Neuronal stem cell (in vitro differentiated cells): ENCODE measurements at regions not wholly inside any gene's neighbourhood (a gene's known extent, or its start where the extent isn't known, plus 50 kb on each side); places are given as distances from the start of the nearest gene placed in this dataset.
"Not testable (repeated sequence)": the region's sequence is repeated elsewhere in the genome, so short reads cannot be mapped to it uniquely, and the experiment has no call there.

ENCODE experiments used
- DNase-seq: peaks from one replicate; pipeline ENCODE4 v3.0.0-alpha.2; 2013; ENCODE audit warnings: low spot score
- H2AFZ ChIP-seq: one replicate; pipeline ENCODE4 v1.6.1; 2013; ENCODE audit warnings: mild to moderate bottlenecking, low read length, inconsistent platforms
- H2AK5ac ChIP-seq: 2 replicates; pipeline ENCODE4 v1.6.1; 2013; ENCODE audit warnings: low read depth, mild to moderate bottlenecking, inconsistent platforms, low read length, moderate library complexity, mixed read lengths
- H2BK120ac ChIP-seq: 2 replicates; pipeline ENCODE4 v1.6.1; 2013; ENCODE audit warnings: low read depth, mild to moderate bottlenecking, inconsistent platforms, low read length, moderate library complexity, mixed read lengths
- H2BK12ac ChIP-seq: one replicate; pipeline ENCODE4 v1.6.1; 2013; ENCODE audit warnings: low read length, inconsistent platforms
- H2BK15ac ChIP-seq: 2 replicates; pipeline ENCODE4 v1.6.1; 2013; ENCODE audit warnings: mild to moderate bottlenecking, low read length, inconsistent platforms, mixed read lengths
- H2BK5ac ChIP-seq: one replicate; pipeline ENCODE4 v1.6.1; 2013; ENCODE audit warnings: inconsistent platforms, mild to moderate bottlenecking, low read length, moderate library complexity
- H3K14ac ChIP-seq: one replicate; pipeline ENCODE4 v1.6.1; 2013; ENCODE audit warnings: low read length, inconsistent platforms
- H3K18ac ChIP-seq: 2 replicates; pipeline ENCODE4 v1.6.1; 2013; ENCODE audit warnings: low read length, inconsistent platforms
- H3K23ac ChIP-seq: 2 replicates; pipeline ENCODE4 v1.6.1; 2013; ENCODE audit warnings: low read depth, mild to moderate bottlenecking, mixed read lengths, low read length, inconsistent platforms; ENCODE audit not compliant: poor library complexity
- H3K27ac ChIP-seq: replicated peaks from 3 replicates; pipeline ENCODE4 v1.5.1; 2013; ENCODE audit warnings: low read length, inconsistent platforms
- H3K27me3 ChIP-seq, 3 experiments: 2 replicates each; pipeline ENCODE4 v1.6.1; 2013; ENCODE audit warnings: low read length in 3 of 3, mild to moderate bottlenecking in 2 of 3, inconsistent platforms in 1 of 3, low read depth in 1 of 3, mixed read lengths in 1 of 3, moderate library complexity in 1 of 3; ENCODE audit not compliant: control insufficient read depth in 3 of 3, insufficient read depth in 3 of 3
- H3K36me3 ChIP-seq, 2 donors: replicated peaks in 1 of 2; 2 replicates each; pipeline ENCODE4 v1.6.1; 2013; ENCODE audit warnings: low read length in 2 of 2; ENCODE audit not compliant: control insufficient read depth in 2 of 2, insufficient read depth in 2 of 2
- H3K4ac ChIP-seq: 2 replicates; pipeline ENCODE4 v1.6.1; 2013; ENCODE audit warnings: inconsistent platforms, mild to moderate bottlenecking, low read length, moderate library complexity
- H3K4me1 ChIP-seq, 2 donors: 1 replicate in 1 of 2; 2 replicates in 1 of 2; pipeline ENCODE4 v1.6.1; 2013; ENCODE audit warnings: low read length in 2 of 2, low read depth in 1 of 2; ENCODE audit not compliant: control insufficient read depth in 2 of 2, insufficient read depth in 1 of 2
- H3K4me2 ChIP-seq: one replicate; pipeline ENCODE4 v1.6.1; 2013; ENCODE audit warnings: mild to moderate bottlenecking, low read length, inconsistent platforms; ENCODE audit not compliant: insufficient read depth, poor library complexity, severe bottlenecking
- H3K4me3 ChIP-seq, 2 donors: 2 replicates each; pipeline ENCODE4 v1.5.1; 2013; ENCODE audit warnings: low read length in 2 of 2, mild to moderate bottlenecking in 2 of 2, inconsistent platforms in 1 of 2, moderate library complexity in 1 of 2
- H3K79me1 ChIP-seq: one replicate; pipeline ENCODE4 v1.6.1; 2013; ENCODE audit warnings: low read depth, mild to moderate bottlenecking, inconsistent platforms, low read length, moderate library complexity
- H3K9ac ChIP-seq: one replicate; pipeline ENCODE4 v1.6.1; 2013; ENCODE audit warnings: mild to moderate bottlenecking, low read depth, low read length, inconsistent platforms; ENCODE audit not compliant: poor library complexity
- H3K9me3 ChIP-seq, 2 donors: replicated peaks in 1 of 2; 2 replicates each; pipeline versions ENCODE3 to v1.6.1; 2013; ENCODE audit warnings: low read length in 2 of 2, mild to moderate bottlenecking in 2 of 2, inconsistent platforms in 1 of 2, low read depth in 1 of 2, mixed read lengths in 1 of 2, moderate library complexity in 1 of 2; ENCODE audit not compliant: control insufficient read depth in 2 of 2, insufficient read depth in 1 of 2
- H4K8ac ChIP-seq: one replicate; pipeline ENCODE4 v1.6.1; 2013; ENCODE audit warnings: low read depth, mild to moderate bottlenecking, inconsistent platforms, low read length, moderate library complexity
- H4K91ac ChIP-seq: one replicate; pipeline ENCODE4 v1.6.1; 2013; ENCODE audit warnings: low read length, low read depth, mild to moderate bottlenecking, inconsistent platforms; ENCODE audit not compliant: poor library complexity
- WGBS, 2 donors: extraction: QIAGEN DNeasy Blood & Tissue Kit; methylation state at CpG; one replicate each; pipeline ENCODE4 v1.1.7; 2013; ENCODE audit warnings: missing lambda C conversion rate in 2 of 2, mixed read lengths in 1 of 2; ENCODE audit not compliant: insufficient read length in 2 of 2, insufficient replicate concordance in 1 of 2; ENCODE audit errors: extremely low coverage in 2 of 2; 5-methylcytosine and 5-hydroxymethylcytosine counted together

DNA sequence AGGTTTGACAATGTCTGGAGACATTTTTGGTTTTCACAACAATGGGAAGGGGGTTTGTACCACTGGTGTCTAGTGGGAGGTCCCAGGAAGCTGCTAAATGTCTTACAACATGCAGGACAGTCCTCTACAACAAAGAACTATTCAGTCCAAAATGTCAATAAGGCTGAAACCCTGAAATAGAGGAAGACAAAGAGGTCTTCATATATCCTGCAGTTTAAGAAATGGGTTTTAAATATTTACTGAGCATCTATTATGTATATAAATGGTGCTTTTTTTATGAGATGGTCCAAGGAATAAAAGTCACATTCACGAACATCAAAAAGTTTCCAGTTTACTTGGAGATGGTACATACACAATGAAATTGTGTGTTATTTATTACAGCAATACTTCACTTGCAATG, 107.3 kb downstream of the AKAP11 start:
- Histone ChIP-seq H2BK120ac (no peak overlapping the region), H3K4me1 (no peaks in the 10 kb centered on the region), H2BK15ac (no peak overlapping the region), H3K27me3 (no peaks in the 10 kb centered on the region), H3K79me1 (no peaks in the 10 kb centered on the region), H3K9me3 (peaks cover 0 to 5% of the 10 kb centered on the region in 2 donors), H3K18ac (no peak overlapping the region), H2AK5ac (no peak overlapping the region), H2BK12ac (no peak overlapping the region), H3K4ac (no peak overlapping the region), H2BK5ac (no peak overlapping the region), H3K27ac (no peak overlapping the region), H3K4me2 (no peak overlapping the region), H3K23ac (no peak overlapping the region), H3K4me3 (no peak overlapping the region), H2AFZ (no peak overlapping the region), H4K8ac (no peak overlapping the region), H3K14ac (no peak overlapping the region), H3K36me3 (no peaks in the 10 kb centered on the region), H4K91ac (no peak overlapping the region), H3K9ac (no peak overlapping the region)
- DNase-seq: no peak
- WGBS, 2 donors: no CpG with 5 or more reads among the region's 1 CpG

DNA sequence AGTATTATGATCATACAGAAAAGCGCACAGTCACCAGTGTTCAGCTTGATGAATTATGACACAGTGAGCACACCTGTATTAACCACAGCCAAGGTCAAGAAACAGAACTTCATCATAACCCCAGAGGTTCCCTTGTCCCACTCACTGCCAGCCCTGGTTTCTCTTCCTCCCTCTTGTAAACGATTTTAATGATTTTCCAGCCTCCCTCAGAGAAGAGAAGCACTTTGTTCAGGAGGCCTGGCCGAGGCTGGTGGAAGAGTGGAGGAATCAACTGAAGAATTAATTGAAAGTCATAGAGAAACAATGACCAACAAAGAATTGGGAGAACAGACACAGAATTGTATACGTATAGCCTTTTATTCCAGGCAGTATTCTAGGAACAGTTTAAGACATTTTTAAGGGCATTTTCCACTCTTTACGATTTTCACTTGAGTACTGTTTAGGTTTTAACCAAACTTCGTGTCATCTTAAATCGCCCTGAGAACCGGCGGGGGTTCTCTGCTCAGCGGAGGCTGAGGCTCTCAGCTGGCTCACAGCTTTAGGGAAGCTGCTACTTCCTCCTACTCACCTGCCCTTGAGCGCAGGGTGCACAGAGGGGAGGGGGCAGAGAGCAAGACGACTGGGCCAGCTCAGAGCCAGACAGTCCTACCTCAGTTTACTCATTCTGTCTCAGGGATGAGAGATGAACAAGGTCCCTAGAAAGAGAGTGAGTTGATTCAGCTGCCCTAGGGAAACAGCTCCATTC, 108.6 kb downstream of the AKAP11 start:
- H3K4ac ChIP-seq: no peak overlapping the region
- H4K8ac ChIP-seq: no peak overlapping the region
- no peak overlapping the region for H3K14ac ChIP-seq
- no peak overlapping the region for H3K27ac ChIP-seq
- H2BK5ac ChIP-seq: no peak overlapping the region
- no peak overlapping the region for H3K23ac ChIP-seq
- no peak overlapping the region for H2BK12ac ChIP-seq
- no peak overlapping the region for H3K4me2 ChIP-seq
- no CpG with 5 or more reads among the region's 12 CpGs for WGBS, 2 donors
- no peak overlapping the region for H4K91ac ChIP-seq
- H3K18ac ChIP-seq: peak overlapping the region; percentile 67
- no peak for DNase-seq
- no peak overlapping the region for H2AK5ac ChIP-seq
- H2BK120ac ChIP-seq: no peak overlapping the region
- no peaks in the 10 kb centered on the region for H3K4me1 ChIP-seq
- H3K4me3 ChIP-seq: peak overlapping the region in 1 of 2 donors; percentile 40
- H3K27me3 ChIP-seq: no peaks in the 10 kb centered on the region
- H3K9ac ChIP-seq: no peak overlapping the region
- no peaks in the 10 kb centered on the region for H3K36me3 ChIP-seq
- peaks cover 0 to 5% of the 10 kb centered on the region in 2 donors for H3K9me3 ChIP-seq
- H2AFZ ChIP-seq: no peak overlapping the region
- no peak overlapping the region for H2BK15ac ChIP-seq
- no peaks in the 10 kb centered on the region for H3K79me1 ChIP-seq

DNA sequence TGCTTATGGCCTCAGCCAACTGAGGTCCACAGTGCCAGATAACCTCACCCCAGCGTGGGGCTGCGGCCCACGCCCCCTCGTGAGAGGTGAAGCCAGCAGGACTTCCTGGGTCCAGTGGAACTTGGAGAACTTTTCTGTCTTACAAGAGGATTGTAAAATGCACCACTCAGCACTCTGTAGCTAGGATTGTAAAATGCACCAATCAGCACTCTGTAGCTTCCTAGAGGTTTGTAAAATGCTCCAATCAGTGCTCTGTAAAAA, 109.1 kb downstream of the AKAP11 start:
- no peak overlapping the region for H2AK5ac ChIP-seq
- H4K91ac ChIP-seq: no peak overlapping the region
- H2BK12ac ChIP-seq: no peak overlapping the region
- H4K8ac ChIP-seq: no peak overlapping the region
- H3K23ac ChIP-seq: no peak overlapping the region
- H2BK120ac ChIP-seq: no peak overlapping the region
- no peak overlapping the region for H2BK5ac ChIP-seq
- DNase-seq: no peak
- no peak overlapping the region for H3K14ac ChIP-seq
- no peak overlapping the region for H2BK15ac ChIP-seq
- H3K9ac ChIP-seq: no peak overlapping the region
- no peaks in the 10 kb centered on the region for H3K79me1 ChIP-seq
- peak overlapping the region in 1 of 2 donors; percentile 40 for H3K4me3 ChIP-seq
- no peak overlapping the region for H3K4me2 ChIP-seq
- no CpG with 5 or more reads among the region's 4 CpGs for WGBS, 2 donors
- H2AFZ ChIP-seq: no peak overlapping the region
- no peaks in the 10 kb centered on the region for H3K4me1 ChIP-seq
- H3K27ac ChIP-seq: no peak overlapping the region
- H3K4ac ChIP-seq: no peak overlapping the region
- peaks cover 0 to 5% of the 10 kb centered on the region in 2 donors for H3K9me3 ChIP-seq
- no peaks in the 10 kb centered on the region for H3K36me3 ChIP-seq
- H3K18ac ChIP-seq: peak overlapping the region; percentile 67
- no peaks in the 10 kb centered on the region for H3K27me3 ChIP-seq

DNA sequence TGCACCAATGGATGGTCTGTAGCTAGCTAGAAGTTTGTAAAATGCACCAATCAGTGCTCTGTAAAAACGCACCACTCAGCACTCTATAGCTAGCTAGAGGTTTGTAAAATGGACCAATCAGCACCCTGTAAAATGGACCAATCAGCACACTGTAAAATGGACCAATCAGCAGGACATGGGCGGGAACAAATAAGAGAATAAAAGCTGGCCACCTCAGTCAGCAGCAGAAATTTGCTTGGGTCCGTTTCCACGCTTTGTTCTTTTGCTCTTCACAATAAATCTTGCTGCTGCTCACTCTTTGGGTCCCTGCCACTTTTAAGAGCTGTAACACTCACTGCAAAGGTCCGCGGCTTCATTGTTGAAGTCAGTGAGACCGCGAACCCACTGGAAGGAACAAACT, 109.5 kb downstream of the AKAP11 start:
- not testable (repeated sequence) for H2BK5ac ChIP-seq, H3K27me3 ChIP-seq, H2AFZ ChIP-seq, DNase-seq, H3K4me1 ChIP-seq, H3K27ac ChIP-seq, H3K4me3 ChIP-seq, H2BK15ac ChIP-seq, H2BK12ac ChIP-seq, H3K14ac ChIP-seq, H3K18ac ChIP-seq, H3K4me2 ChIP-seq, H3K9me3 ChIP-seq, H2AK5ac ChIP-seq, H3K9ac ChIP-seq, H4K8ac ChIP-seq, H2BK120ac ChIP-seq, H3K23ac ChIP-seq, H4K91ac ChIP-seq, H3K36me3 ChIP-seq, H3K79me1 ChIP-seq
- peak overlapping the region; percentile 1 for H3K4ac ChIP-seq
- WGBS, 2 donors: no CpG with 5 or more reads among the region's 8 CpGs
